ENCODE measurements at regions not wholly inside any gene's neighbourhood (a gene's known extent, or its start where the extent isn't known, plus 50 kb on each side); places are given as distances from the start of the nearest gene placed in this dataset.

DNA sequence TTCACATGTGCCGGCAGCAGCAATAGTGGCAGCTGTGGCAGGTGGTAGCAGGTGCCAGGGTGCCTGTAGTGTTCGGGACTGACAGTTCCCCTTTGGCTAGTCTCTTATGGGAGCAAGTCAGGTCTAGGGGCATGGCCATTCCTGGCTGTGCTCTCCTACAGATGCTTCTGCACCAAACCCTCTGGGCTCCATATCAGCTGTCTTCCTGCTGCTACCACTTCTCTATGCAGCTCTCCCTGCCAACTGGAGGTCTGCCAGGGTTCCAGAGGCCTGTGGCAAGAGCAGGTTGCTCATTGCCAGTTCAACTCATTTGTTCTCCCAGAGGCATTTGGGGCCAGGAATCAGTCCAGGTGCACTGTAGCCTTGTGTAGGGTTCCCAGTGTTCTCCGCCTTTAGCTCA, 473.7 kb downstream of the JRKL start:
- no peaks in the 10 kb centered on the region for H3K4me1 ChIP-seq
- no peak overlapping the region for H3K4me3 ChIP-seq
- no peaks in the 10 kb centered on the region for H3K9me3 ChIP-seq
- H3K27me3 ChIP-seq, result no peaks in the 10 kb centered on the region
- no peak for DNase-seq
- in situ Hi-C loops (cut with MboI; ENCODE audit: low pct_ligation_motif_present in 1 of 4, low pct_unique_long_range_greater_than_20kb in 1 of 4, low sequenced_read_pairs in 3 of 4), result no loop called here
- H3K27ac ChIP-seq, result no peak overlapping the region
- TF ChIP-seq POLR2A (IDR thresholded peaks at IDR 0.05), result no peak
- TF ChIP-seq EP300 (IDR thresholded peaks at IDR 0.05; ENCODE audit: low read depth), result no peak
- TF ChIP-seq POLR2AphosphoS5 (IDR thresholded peaks at IDR 0.05), result no peak
- no peak for TF ChIP-seq CTCF (IDR thresholded peaks at IDR 0.05)
- intact Hi-C loops (cut with DNase I; ENCODE audit: low total_unique reads), result no loop called here
- 81 to 100% methylated on average over 1 to 3 of the region's 3 CpGs for WGBS, 2 donors (ENCODE audit: low coverage in 1 of 2)
- no peaks in the 10 kb centered on the region for H3K36me3 ChIP-seq

GRCh38 chr11:96865020-96865419, 475.2 kb downstream of the JRKL start:
- Histone ChIP-seq H3K4me3 (no peak overlapping the region), H3K36me3 (no peaks in the 10 kb centered on the region), H3K4me1 (no peaks in the 10 kb centered on the region), H3K27me3 (no peaks in the 10 kb centered on the region), H3K9me3 (no peaks in the 10 kb centered on the region), H3K27ac (no peak overlapping the region)
- no peak for TF ChIP-seq POLR2A (IDR thresholded peaks at IDR 0.05)
- TF ChIP-seq POLR2AphosphoS5 (IDR thresholded peaks at IDR 0.05), result no peak
- no peak for TF ChIP-seq EP300 (IDR thresholded peaks at IDR 0.05; ENCODE audit: low read depth)
- TF ChIP-seq CTCF (IDR thresholded peaks at IDR 0.05), result no peak
- no peak for DNase-seq
- 56 to 77% methylated on average over 2 of the region's 2 CpGs for WGBS, 2 donors (ENCODE audit: low coverage in 1 of 2)
- in situ Hi-C loops (cut with MboI; ENCODE audit: low pct_ligation_motif_present in 1 of 4, low pct_unique_long_range_greater_than_20kb in 1 of 4, low sequenced_read_pairs in 3 of 4), result no loop called here
- intact Hi-C loops (cut with DNase I; ENCODE audit: low total_unique reads), result no loop called here

- Histone ChIP-seq H3K4me3 (no peak overlapping the region), H3K36me3 (no peaks in the 10 kb centered on the region), H3K9me3 (no peaks in the 10 kb centered on the region), H3K4me1 (no peaks in the 10 kb centered on the region), H3K27me3 (no peaks in the 10 kb centered on the region), H3K27ac (no peak overlapping the region)
- no peak for DNase-seq
- intact Hi-C loops (cut with DNase I; ENCODE audit: low total_unique reads), result no loop called here
- TF ChIP-seq EP300 (IDR thresholded peaks at IDR 0.05; ENCODE audit: low read depth) (no peak), CTCF (IDR thresholded peaks at IDR 0.05) (no peak), POLR2A (IDR thresholded peaks at IDR 0.05) (no peak), POLR2AphosphoS5 (IDR thresholded peaks at IDR 0.05) (no peak)
- in situ Hi-C loops (cut with MboI; ENCODE audit: low pct_ligation_motif_present in 1 of 4, low pct_unique_long_range_greater_than_20kb in 1 of 4, low sequenced_read_pairs in 3 of 4), result no loop called here
Observed at GRCh38 chr11:96869207-96869606, 479.4 kb downstream of the JRKL start.

DNA sequence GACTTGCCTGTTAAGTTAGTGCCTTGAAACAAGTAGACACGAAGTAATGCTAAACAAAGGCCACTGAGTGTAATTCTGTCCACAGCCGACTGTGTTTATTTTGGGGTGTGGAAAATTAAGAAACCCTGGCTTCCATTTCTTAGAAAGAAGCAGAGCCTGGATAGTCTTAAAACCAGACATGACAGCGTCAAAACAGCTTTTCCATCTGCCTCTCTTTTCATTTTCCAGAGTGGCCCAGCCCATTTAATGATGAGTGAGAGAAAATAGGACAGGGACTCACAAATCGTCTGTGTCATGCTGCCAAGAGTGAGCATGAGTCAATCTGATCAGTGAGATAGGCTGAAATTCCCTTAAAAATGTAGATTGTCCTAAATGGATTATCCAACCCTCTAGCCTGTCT, 485.9 kb downstream of the JRKL start:
- no peak for DNase-seq
- Histone ChIP-seq H3K9me3 (no peaks in the 10 kb centered on the region), H3K36me3 (no peaks in the 10 kb centered on the region), H3K27ac (no peak overlapping the region), H3K27me3 (no peaks in the 10 kb centered on the region), H3K4me1 (no peaks in the 10 kb centered on the region), H3K4me3 (no peak overlapping the region)
- intact Hi-C loops (cut with DNase I; ENCODE audit: low total_unique reads), result no loop called here
- TF ChIP-seq CTCF (IDR thresholded peaks at IDR 0.05) (no peak), POLR2AphosphoS5 (IDR thresholded peaks at IDR 0.05) (no peak), EP300 (IDR thresholded peaks at IDR 0.05; ENCODE audit: low read depth) (no peak), POLR2A (IDR thresholded peaks at IDR 0.05) (no peak)
- 52 to 66% methylated on average over 2 to 4 of the region's 4 CpGs for WGBS, 2 donors (ENCODE audit: low coverage in 1 of 2)
- in situ Hi-C loops (cut with MboI; ENCODE audit: low pct_ligation_motif_present in 1 of 4, low pct_unique_long_range_greater_than_20kb in 1 of 4, low sequenced_read_pairs in 3 of 4), result no loop called here
